GM12872 (cell line): ENCODE measurements at regions not wholly inside any gene's neighbourhood (a gene's known extent, or its start where the extent isn't known, plus 50 kb on each side); places are given as distances from the start of the nearest gene placed in this dataset.

Source experiments
- CTCF ChIP-seq: IDR thresholded peaks from 3 replicates; pipeline ENCODE4 v1.5.1; 2011; ENCODE audit warnings: low read depth, mild to moderate bottlenecking, low read length, moderate library complexity; ENCODE audit not compliant: insufficient read depth

- no peak for TF ChIP-seq CTCF
Measured at GRCh38 chr7:17593819-17594419, 295.5 kb downstream of the AHR start.

- TF ChIP-seq CTCF: no peak
Measured at GRCh38 chr7:17595546-17595945, 297.1 kb downstream of the AHR start.

GRCh38 chr7:17598305-17598704, 299.9 kb downstream of the AHR start:
- TF ChIP-seq CTCF: no peak

GRCh38 chr7:17598846-17599245, 300.4 kb downstream of the AHR start:
- TF ChIP-seq CTCF: no peak

GRCh38 chr7:17599733-17600339, 301.4 kb downstream of the AHR start:
- no peak for TF ChIP-seq CTCF

GRCh38 chr7:17600340-17600752, 301.9 kb downstream of the AHR start:
- no peak for TF ChIP-seq CTCF

- TF ChIP-seq CTCF: no peak
Measured at GRCh38 chr7:17601921-17602320, 303.5 kb downstream of the AHR start.
